Esophagus muscularis mucosa (tissue), 4 donors: ENCODE measurements at regions not wholly inside any gene's neighbourhood (a gene's known extent, or its start where the extent isn't known, plus 50 kb on each side); places are given as distances from the start of the nearest gene placed in this dataset.
A peak's percentile ranks its signal among the peaks of the same experiment; 100 is the strongest.

ENCODE experiments used
- DNase-seq: peaks from one replicate; pipeline ENCODE4 v3.0.0-alpha.2; 2017; ENCODE audit errors: extremely low spot score
- H3K27ac ChIP-seq, 4 donors: fragments of 200-600 bp; sonication (generic); replicated peaks in 1 of 4; 1 replicate in 3 of 4; 2 replicates in 1 of 4; pipeline ENCODE4 v1.5.1; 2016 to 2019; ENCODE audit warnings: mild to moderate bottlenecking in 1 of 4
- H3K27me3 ChIP-seq, 4 donors: fragments of 200-600 bp; sonication (generic); one replicate each; pipeline versions ENCODE4 v1.5.1 to v1.6.0; 2016 to 2019
- H3K36me3 ChIP-seq, 4 donors: fragments of 200-600 bp; sonication (generic); one replicate each; pipeline ENCODE4 v1.5.1; 2016 to 2019
- H3K4me1 ChIP-seq, 4 donors: fragments of 200-600 bp; sonication (generic); one replicate each; pipeline ENCODE4 v1.5.1; 2016 to 2019
- H3K4me3 ChIP-seq, 4 donors: fragments of 200-600 bp; sonication (generic); 1 replicate in 2 of 4; 2 replicates in 2 of 4; pipeline ENCODE4 v1.5.1; 2016 to 2019; ENCODE audit warnings: mild to moderate bottlenecking in 4 of 4, moderate library complexity in 1 of 4
- H3K9me3 ChIP-seq, 4 donors: fragments of 200-600 bp; sonication (generic); 1 replicate in 3 of 4; 2 replicates in 1 of 4; pipeline ENCODE4 v1.5.1; 2016 to 2019
- CTCF ChIP-seq, 3 experiments: fragments of 200-600 bp in 2 of 3; fragments of 450-650 bp in 1 of 3; sonication (generic) in 2 of 3; IDR thresholded peaks; one replicate each; pipeline ENCODE4 v1.5.1; 2017 to 2019; ENCODE audit warnings: antibody characterized with exemption in 3 of 3, mild to moderate bottlenecking in 2 of 3, moderate library complexity in 1 of 3
- EP300 ChIP-seq: sonication (generic); formaldehyde crosslinking; IDR thresholded peaks from one replicate; pipeline ENCODE4 v1.6.1; 2017; ENCODE audit warnings: antibody characterized with exemption
- POLR2A ChIP-seq: fragments of 450-650 bp; IDR thresholded peaks from one replicate; pipeline ENCODE4 v1.6.1; 2017; ENCODE audit warnings: antibody characterized with exemption, moderate library complexity, mild to moderate bottlenecking, low read depth
- POLR2AphosphoS5 ChIP-seq, 2 donors: sonication (generic); formaldehyde crosslinking; IDR thresholded peaks; one replicate each; pipeline ENCODE4 v1.6.1; 2017; ENCODE audit warnings: antibody characterized with exemption in 2 of 2
- WGBS: methylation state at CpG from one replicate; pipeline ENCODE4 v1.1.5; 2018; 5-methylcytosine and 5-hydroxymethylcytosine counted together
- intact Hi-C: fragments of 100-400 bp; cut with DNase I; formaldehyde crosslinking; loops from one replicate; pipeline ENCODE4 v1.15.1; 2023
- small RNA-seq, 3 donors: library from RNA; depleted of rRNA; stranded (forward); fragments of <200 nt; gene quantifications; one replicate each; pipeline ENCODE3, GENCODE V24; 2016

GRCh38 chr5:43769571-43770355, 166.8 kb downstream of the NNT start:
- DNase-seq, result no peak
- 34% methylated on average over 7 of the region's 7 CpGs for WGBS
- intact Hi-C loops, result no loop called here

More at GRCh38 chr5:43769571-43770355, 166.8 kb downstream of the NNT start:
- Histone ChIP-seq H3K4me3 (no peak overlapping the region), H3K4me1 (peaks cover 0 to 27% (median 0%) of the 10 kb centered on the region in 4 donors), H3K9me3 (no peaks in the 10 kb centered on the region), H3K27me3 (no peaks in the 10 kb centered on the region), H3K36me3 (no peaks in the 10 kb centered on the region), H3K27ac (peak overlapping the region in 3 of 4 donors; percentile 31 to 56 (median 38))
- TF ChIP-seq EP300, result no peak
- no peak for TF ChIP-seq CTCF (IDR thresholded peaks at IDR 0.05)
- TF ChIP-seq POLR2AphosphoS5 (IDR thresholded peaks at IDR 0.05), result peak in 1 of 2 donors; percentile 58
- no peak for TF ChIP-seq POLR2A

Small RNAs in the stretch of these regions (small RNA-seq; reads per million reads assigned to genes)
- gene RNU6-381P, result 0 reads per million in 3 donors
